ENCODE measurements at regions not wholly inside any gene's neighbourhood (a gene's known extent, or its start where the extent isn't known, plus 50 kb on each side); places are given as distances from the start of the nearest gene placed in this dataset.

GRCh38 chr18:60279391-60279790 lies 93.2 kb downstream of the MC4R start:
- H3K27ac ChIP-seq (ENCODE audit: low read length): no peak overlapping the region
- no peak overlapping the region for H3K4me3 ChIP-seq (ENCODE audit: low read length)
- H3K4me2 ChIP-seq (ENCODE audit: low read length): no peak overlapping the region
- H3K36me3 ChIP-seq (replicated peaks; ENCODE audit: low read depth, low read length): no peaks in the 10 kb centered on the region
- no peaks in the 10 kb centered on the region for H3K4me1 ChIP-seq (ENCODE audit: low read length)
- H4K20me1 ChIP-seq (ENCODE audit: insufficient read depth, low read length): no peaks in the 10 kb centered on the region
- TF ChIP-seq CTCF (IDR thresholded peaks at IDR 0.05; ENCODE audit: low read depth, low read length): no peak
- TF ChIP-seq EZH2phosphoT487 (IDR thresholded peaks at IDR 0.05; ENCODE audit: low read depth): no peak
- no peaks in the 10 kb centered on the region for H3K79me2 ChIP-seq (ENCODE audit: low read length)
- H2AFZ ChIP-seq (ENCODE audit: low read depth, low read length): no peak overlapping the region
- peaks cover 5% of the 10 kb centered on the region for H3K27me3 ChIP-seq (ENCODE audit: low read depth, low read length)
- no peak overlapping the region for H3K9ac ChIP-seq (ENCODE audit: low read length)
- no peaks in the 10 kb centered on the region for H3K9me3 ChIP-seq (ENCODE audit: insufficient read depth, low read length)

GRCh38 chr18:60277855-60278480 lies 94.6 kb downstream of the MC4R start:
- TF ChIP-seq CTCF (IDR thresholded peaks at IDR 0.05; ENCODE audit: low read depth, low read length) (no peak), EZH2phosphoT487 (IDR thresholded peaks at IDR 0.05; ENCODE audit: low read depth) (no peak)
- no peak overlapping the region for H3K9ac ChIP-seq (ENCODE audit: low read length)
- H3K4me3 ChIP-seq (ENCODE audit: low read length): no peak overlapping the region
- H3K36me3 ChIP-seq (replicated peaks; ENCODE audit: low read depth, low read length): no peaks in the 10 kb centered on the region
- no peak overlapping the region for H3K4me2 ChIP-seq (ENCODE audit: low read length)
- H3K4me1 ChIP-seq (ENCODE audit: low read length): no peaks in the 10 kb centered on the region
- H3K79me2 ChIP-seq (ENCODE audit: low read length): no peaks in the 10 kb centered on the region
- no peaks in the 10 kb centered on the region for H3K9me3 ChIP-seq (ENCODE audit: insufficient read depth, low read length)
- peaks cover 5% of the 10 kb centered on the region for H3K27me3 ChIP-seq (ENCODE audit: low read depth, low read length)
- no peak overlapping the region for H3K27ac ChIP-seq (ENCODE audit: low read length)
- H4K20me1 ChIP-seq (ENCODE audit: insufficient read depth, low read length): no peaks in the 10 kb centered on the region
- no peak overlapping the region for H2AFZ ChIP-seq (ENCODE audit: low read depth, low read length)

- Histone ChIP-seq H4K20me1 (ENCODE audit: insufficient read depth, low read length) (no peaks in the 10 kb centered on the region), H3K9me3 (ENCODE audit: insufficient read depth, low read length) (0 out of 2 replicates have a peak, but pooled peaks cover 8% of the 10 kb centered on the region), H3K79me2 (ENCODE audit: low read length) (no peaks in the 10 kb centered on the region), H3K9ac (ENCODE audit: low read length) (no peak overlapping the region), H3K4me1 (ENCODE audit: low read length) (no peaks in the 10 kb centered on the region), H3K27ac (ENCODE audit: low read length) (no peak overlapping the region), H3K36me3 (replicated peaks; ENCODE audit: low read depth, low read length) (no peaks in the 10 kb centered on the region), H3K27me3 (ENCODE audit: low read depth, low read length) (no peaks in the 10 kb centered on the region; the same call in 1 of the 2 replicates), H3K4me2 (ENCODE audit: low read length) (no peak overlapping the region), H2AFZ (ENCODE audit: low read depth, low read length) (no peak overlapping the region), H3K4me3 (ENCODE audit: low read length) (no peak overlapping the region)
- TF ChIP-seq EZH2phosphoT487 (IDR thresholded peaks at IDR 0.05; ENCODE audit: low read depth) (no peak), CTCF (IDR thresholded peaks at IDR 0.05; ENCODE audit: low read depth, low read length) (no peak)
Measured at GRCh38 chr18:60267391-60268058, 105.0 kb downstream of the MC4R start.

GRCh38 chr18:60266558-60266957 lies 106.0 kb downstream of the MC4R start:
- no peak overlapping the region for H3K4me2 ChIP-seq (ENCODE audit: low read length)

More at GRCh38 chr18:60266558-60266957, 106.0 kb downstream of the MC4R start:
- Histone ChIP-seq H3K79me2 (ENCODE audit: low read length) (no peaks in the 10 kb centered on the region), H3K27me3 (ENCODE audit: low read depth, low read length) (no peaks in the 10 kb centered on the region; the same call in 1 of the 2 replicates), H3K27ac (ENCODE audit: low read length) (no peak overlapping the region), H3K4me3 (ENCODE audit: low read length) (no peak overlapping the region), H3K9me3 (ENCODE audit: insufficient read depth, low read length) (0 out of 2 replicates have a peak, but pooled peaks cover 8% of the 10 kb centered on the region), H2AFZ (ENCODE audit: low read depth, low read length) (no peak overlapping the region), H3K36me3 (replicated peaks; ENCODE audit: low read depth, low read length) (no peaks in the 10 kb centered on the region), H3K4me1 (ENCODE audit: low read length) (no peaks in the 10 kb centered on the region), H3K9ac (ENCODE audit: low read length) (no peak overlapping the region), H4K20me1 (ENCODE audit: insufficient read depth, low read length) (no peaks in the 10 kb centered on the region)
- TF ChIP-seq CTCF (IDR thresholded peaks at IDR 0.05; ENCODE audit: low read depth, low read length) (no peak), EZH2phosphoT487 (IDR thresholded peaks at IDR 0.05; ENCODE audit: low read depth) (no peak)

Data from OCI-LY3 (cell line).